HG03439 (cell line): ENCODE measurements at regions not wholly inside any gene's neighbourhood (a gene's known extent, or its start where the extent isn't known, plus 50 kb on each side); places are given as distances from the start of the nearest gene placed in this dataset.

Experiments used
- ATAC-seq: cut with Tn5 transposase; IDR thresholded peaks from one replicate; pipeline ENCODE4 v1.9.1; 2021; ENCODE audit warnings: mild to moderate bottlenecking, moderate library complexity; ENCODE audit not compliant: unreplicated experiment

GRCh38 chr7:21028186-21028585 is 241.5 kb upstream of the SP8 start:
- no peak for ATAC-seq

GRCh38 chr7:21028599-21028998 is 241.9 kb upstream of the SP8 start:
- no peak for ATAC-seq

- no peak for ATAC-seq
Measured at GRCh38 chr7:21029006-21029405, 242.3 kb upstream of the SP8 start.

- no peak for ATAC-seq
Measured at GRCh38 chr7:21030237-21030871, 243.7 kb upstream of the SP8 start.

GRCh38 chr7:21041252-21041651 is 254.6 kb upstream of the SP8 start:
- no peak for ATAC-seq

- ATAC-seq = no peak
Measured at GRCh38 chr7:21041666-21042065, 255.0 kb upstream of the SP8 start.

GRCh38 chr7:21044384-21044783 is 257.7 kb upstream of the SP8 start:
- ATAC-seq = no peak

GRCh38 chr7:21044913-21045568 is 258.4 kb upstream of the SP8 start:
- ATAC-seq = no peak

GRCh38 chr7:21051865-21052264 is 265.2 kb upstream of the SP8 start:
- no peak for ATAC-seq

- ATAC-seq = no peak
Measured at GRCh38 chr7:21054427-21055112, 267.9 kb upstream of the SP8 start.

GRCh38 chr7:21059069-21059468 is 272.4 kb upstream of the SP8 start:
- ATAC-seq = no peak

GRCh38 chr7:21063106-21063505 is 276.4 kb upstream of the SP8 start:
- ATAC-seq = no peak

- no peak for ATAC-seq
Measured at GRCh38 chr7:21064698-21065648, 278.3 kb upstream of the SP8 start.

- ATAC-seq = no peak
Measured at GRCh38 chr7:21066221-21066620, 279.5 kb upstream of the SP8 start.

- ATAC-seq = no peak
Measured at GRCh38 chr7:21067216-21067615, 280.5 kb upstream of the SP8 start.

- no peak for ATAC-seq
Measured at GRCh38 chr7:21070571-21071090, 283.9 kb upstream of the SP8 start.

- no peak for ATAC-seq
Measured at GRCh38 chr7:21071561-21072501, 285.1 kb upstream of the SP8 start.

- ATAC-seq = no peak
Measured at GRCh38 chr7:21076054-21076453, 289.4 kb upstream of the SP8 start.

- ATAC-seq = no peak
Measured at GRCh38 chr7:21076574-21076973, 289.9 kb upstream of the SP8 start.

- ATAC-seq = no peak
Measured at GRCh38 chr7:21077602-21078001, 290.9 kb upstream of the SP8 start.
